SU-DHL-6 (cell line): ENCODE measurements at regions not wholly inside any gene's neighbourhood (a gene's known extent, or its start where the extent isn't known, plus 50 kb on each side); places are given as distances from the start of the nearest gene placed in this dataset.

ENCODE experiments used
- CTCF ChIP-seq: fragments of 200-600 bp; sonication (generic); IDR thresholded peaks from one replicate; pipeline ENCODE4 v1.5.1; 2017; ENCODE audit warnings: antibody characterized with exemption, mild to moderate bottlenecking, low read length, moderate library complexity; ENCODE audit not compliant: insufficient read depth, poor library complexity, severe bottlenecking
- EZH2phosphoT487 ChIP-seq: fragments of 200-600 bp; sonication (generic), shearing (Covaris generic); conservative IDR thresholded peaks from 2 replicates; pipeline ENCODE4 v1.6.1; 2018; ENCODE audit warnings: mild to moderate bottlenecking, antibody characterized with exemption, low read length, moderate library complexity, mixed read lengths

- TF ChIP-seq CTCF (no peak), EZH2phosphoT487 (no peak)
Measured at GRCh38 chr7:56291-56913, 136.0 kb upstream of the FAM20C start.
